ENCODE measurements at regions not wholly inside any gene's neighbourhood (a gene's known extent, or its start where the extent isn't known, plus 50 kb on each side); places are given as distances from the start of the nearest gene placed in this dataset.
A peak's percentile ranks its signal among the peaks of the same experiment; 100 is the strongest.

GRCh38 chr9:118767571-118767970 lies 601.7 kb downstream of the BRINP1 start:
- no peak overlapping the region for H3K18ac ChIP-seq (ENCODE audit: insufficient read length, low read depth, low read length)
- no peak overlapping the region for H4K8ac ChIP-seq (replicated peaks; ENCODE audit: insufficient read length, low read depth, low read length)
- no peak overlapping the region for H3K23ac ChIP-seq (ENCODE audit: insufficient read length, low read depth, low read length)
- H2BK12ac ChIP-seq (ENCODE audit: insufficient read length, low read depth, low read length), result no peak overlapping the region
- H2BK20ac ChIP-seq (ENCODE audit: low read depth, low read length, poor library complexity, severe bottlenecking), result no peak overlapping the region
- no peaks in the 10 kb centered on the region for H3K79me1 ChIP-seq (ENCODE audit: insufficient read depth, low read depth, low read length, poor library complexity, severe bottlenecking)
- no peak overlapping the region for H3K9ac ChIP-seq (ENCODE audit: extremely low read depth, insufficient read length, low read length)
- H3K4me1 ChIP-seq (ENCODE audit: insufficient read depth, low read length), result no peaks in the 10 kb centered on the region; the same call in 1 of the 2 replicates
- no peak overlapping the region for H3T11ph ChIP-seq (ENCODE audit: low read length)
- Mint-ChIP-seq H3K9me3 (no peaks in the 10 kb centered on the region), H3K36me3 (ENCODE audit: insufficient read depth in 1 of 3, low read depth in 3 of 3) (no peaks in the 10 kb centered on the region), H3K27me3 (ENCODE audit: low read depth) (no peaks in the 10 kb centered on the region), H3K4me1 (peaks cover 7% of the 10 kb centered on the region in 2 experiments), H3K4me3 (no peak overlapping the region), H3K27ac (0 out of 7 replicates have a peak overlapping the region, but pooled peaks of 1 of the 3 experiments have one; percentile 32)
- H2BK120ac ChIP-seq (ENCODE audit: low read depth, low read length, poor library complexity, severe bottlenecking), result no peak overlapping the region
- H3K27me3 ChIP-seq (ENCODE audit: insufficient read depth, low read length), result no peaks in the 10 kb centered on the region
- no peak for TF ChIP-seq CTCF (conservative IDR thresholded peaks at IDR 0.05)
- no peaks in the 10 kb centered on the region for H3K23me2 ChIP-seq (ENCODE audit: insufficient read length, low read depth, low read length, poor library complexity, severe bottlenecking)
- H4K5ac ChIP-seq (ENCODE audit: insufficient read length, low read depth, low read length), result no peak overlapping the region
- H4K91ac ChIP-seq (ENCODE audit: insufficient read length, low read depth, low read length), result no peak overlapping the region
- no peak overlapping the region for H3K4ac ChIP-seq (ENCODE audit: low read depth, low read length)
- no peak overlapping the region for H3K27ac ChIP-seq (ENCODE audit: insufficient read length, low read depth, low read length)
- H2BK15ac ChIP-seq (ENCODE audit: low read depth, low read length), result no peak overlapping the region
- H2AK5ac ChIP-seq (ENCODE audit: insufficient read length, low read length), result no peak overlapping the region
- DNase-seq, result no peak
- no peak overlapping the region for H2AFZ ChIP-seq (ENCODE audit: low read length)
- H4K20me1 ChIP-seq (ENCODE audit: control insufficient read depth, insufficient read depth, insufficient read length), result no peaks in the 10 kb centered on the region
- H3K14ac ChIP-seq (ENCODE audit: insufficient read depth, low read length), result no peak overlapping the region
- H3K4me2 ChIP-seq (ENCODE audit: insufficient read depth, insufficient read length, low read length), result no peak overlapping the region
- WGBS (ENCODE audit: extremely low coverage, insufficient read length, low lambda C conversion rate), result no CpG with 5 or more reads among the region's 5 CpGs
- no peaks in the 10 kb centered on the region for H3K9me3 ChIP-seq (ENCODE audit: control insufficient read depth, low read depth, low read length)
- no peaks in the 10 kb centered on the region for H3K79me2 ChIP-seq (ENCODE audit: insufficient read depth, low read length)
- no peak overlapping the region for H3K56ac ChIP-seq (ENCODE audit: insufficient read length, low read depth, low read length)
- no peak overlapping the region for H2BK5ac ChIP-seq (ENCODE audit: insufficient read length, low read length)

All from H9 (cell line).